Hypothalamus (tissue), 51 donors: ENCODE measurements at regions not wholly inside any gene's neighbourhood (a gene's known extent, or its start where the extent isn't known, plus 50 kb on each side); places are given as distances from the start of the nearest gene placed in this dataset.
"Not testable (repeated sequence)": the region's sequence is repeated elsewhere in the genome, so short reads cannot be mapped to it uniquely, and the experiment has no call there.

Experiments
- DNase-seq, 51 donors: peaks; one replicate each; lab custom pipeline; 2025; lab: John Stamatoyannopoulos, UW

GRCh38 chr4:29278585-29278984 lies 1441.6 kb upstream of the PCDH7 start:
- DNase-seq = no peak

GRCh38 chr4:29289118-29289517 lies 1431.1 kb upstream of the PCDH7 start:
- no peak for DNase-seq

GRCh38 chr4:29295280-29295679 lies 1424.9 kb upstream of the PCDH7 start:
- DNase-seq = no peak

- DNase-seq = no peak
These were observed 1415.6 kb upstream of the PCDH7 start for GRCh38 chr4:29304595-29304994.

GRCh38 chr4:29307256-29307655 lies 1412.9 kb upstream of the PCDH7 start:
- no peak for DNase-seq

GRCh38 chr4:29307755-29308154 lies 1412.4 kb upstream of the PCDH7 start:
- no peak for DNase-seq

GRCh38 chr4:29309050-29309449 lies 1411.1 kb upstream of the PCDH7 start:
- no peak for DNase-seq

- DNase-seq = no peak
These were observed 1409.9 kb upstream of the PCDH7 start for GRCh38 chr4:29310252-29310651.

GRCh38 chr4:29311247-29311646 lies 1408.9 kb upstream of the PCDH7 start:
- DNase-seq = no peak

- no peak for DNase-seq
These were observed 1400.4 kb upstream of the PCDH7 start for GRCh38 chr4:29319663-29320340.

GRCh38 chr4:29320947-29321620 lies 1399.1 kb upstream of the PCDH7 start:
- no peak for DNase-seq

GRCh38 chr4:29326004-29326403 lies 1394.2 kb upstream of the PCDH7 start:
- no peak for DNase-seq

- no peak for DNase-seq
These were observed 1393.4 kb upstream of the PCDH7 start for GRCh38 chr4:29326816-29327215.

- no peak for DNase-seq
These were observed 1383.3 kb upstream of the PCDH7 start for GRCh38 chr4:29336861-29337260.

GRCh38 chr4:29372971-29373370 lies 1347.2 kb upstream of the PCDH7 start:
- no peak for DNase-seq

GRCh38 chr4:29375716-29376115 lies 1344.5 kb upstream of the PCDH7 start:
- DNase-seq = no peak

GRCh38 chr4:29378237-29378636 lies 1341.9 kb upstream of the PCDH7 start:
- DNase-seq = not testable (repeated sequence)

GRCh38 chr4:29390921-29391320 lies 1329.2 kb upstream of the PCDH7 start:
- no peak for DNase-seq

GRCh38 chr4:29405116-29405515 lies 1315.1 kb upstream of the PCDH7 start:
- DNase-seq = no peak

GRCh38 chr4:29415771-29416170 lies 1304.4 kb upstream of the PCDH7 start:
- DNase-seq = no peak

GRCh38 chr4:29423836-29424721 lies 1296.1 kb upstream of the PCDH7 start:
- DNase-seq = peak in 2 of 51 donors; percentile 1 to 19
